ENCODE measurements at regions not wholly inside any gene's neighbourhood (a gene's known extent, or its start where the extent isn't known, plus 50 kb on each side); places are given as distances from the start of the nearest gene placed in this dataset.

DNA sequence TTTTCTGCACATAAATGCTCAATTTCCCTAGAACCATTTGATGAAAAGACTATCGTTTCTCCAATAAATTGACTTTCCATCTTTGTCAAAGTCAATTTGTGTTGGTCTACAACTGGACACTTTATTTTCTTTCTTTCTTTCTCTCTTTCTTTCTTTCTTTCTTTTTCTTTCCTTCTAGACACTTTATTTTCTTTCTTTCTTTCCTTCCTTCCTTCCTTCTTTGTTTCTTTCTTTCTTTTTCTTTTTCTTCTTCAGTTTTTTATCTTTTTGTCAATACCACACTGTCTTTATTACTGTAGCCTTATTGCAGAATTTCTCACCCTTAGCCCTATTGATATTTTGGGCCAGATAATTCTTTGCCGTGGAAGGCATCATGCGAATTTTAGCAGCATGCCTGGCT lies 73.5 kb downstream of the FASLG start:
- TF ChIP-seq TAF1 (IDR thresholded peaks at IDR 0.05; ENCODE audit: borderline replicate concordance, low read depth, low read length) (no peak), POLR2A (IDR thresholded peaks at IDR 0.05; ENCODE audit: low read depth, low read length) (no peak), POLR2AphosphoS5 (IDR thresholded peaks at IDR 0.05; ENCODE audit: low read depth, low read length) (no peak)
- no peak for FAIRE-seq
- DNase-seq (ENCODE audit: insufficient read length), result no peak

DNA sequence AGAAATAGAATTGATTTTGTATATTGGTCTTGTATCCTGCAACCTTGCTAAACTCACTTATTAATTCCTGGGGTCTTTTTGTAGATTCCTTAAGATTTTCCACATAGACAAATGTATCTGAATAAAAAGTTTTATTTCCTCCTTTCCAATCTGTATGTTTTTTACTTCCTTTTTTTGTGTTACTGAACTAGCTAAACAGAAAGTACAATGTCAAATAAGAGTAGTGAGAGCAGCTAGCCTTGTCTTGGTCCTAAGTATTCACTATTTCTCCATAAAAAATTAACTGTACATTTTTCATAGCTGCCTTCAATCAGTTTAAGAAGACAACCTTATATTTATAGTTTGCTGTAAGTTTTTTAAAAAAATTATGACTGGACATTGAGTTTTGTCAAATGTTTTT lies 74.9 kb downstream of the FASLG start:
- FAIRE-seq (no peak), DNase-seq (ENCODE audit: insufficient read length) (no peak)
- no peak for TF ChIP-seq POLR2AphosphoS5 (IDR thresholded peaks at IDR 0.05; ENCODE audit: low read depth, low read length)
- no peak for TF ChIP-seq POLR2A (IDR thresholded peaks at IDR 0.05; ENCODE audit: low read depth, low read length)
- TF ChIP-seq TAF1 (IDR thresholded peaks at IDR 0.05; ENCODE audit: borderline replicate concordance, low read depth, low read length), result no peak

DNA sequence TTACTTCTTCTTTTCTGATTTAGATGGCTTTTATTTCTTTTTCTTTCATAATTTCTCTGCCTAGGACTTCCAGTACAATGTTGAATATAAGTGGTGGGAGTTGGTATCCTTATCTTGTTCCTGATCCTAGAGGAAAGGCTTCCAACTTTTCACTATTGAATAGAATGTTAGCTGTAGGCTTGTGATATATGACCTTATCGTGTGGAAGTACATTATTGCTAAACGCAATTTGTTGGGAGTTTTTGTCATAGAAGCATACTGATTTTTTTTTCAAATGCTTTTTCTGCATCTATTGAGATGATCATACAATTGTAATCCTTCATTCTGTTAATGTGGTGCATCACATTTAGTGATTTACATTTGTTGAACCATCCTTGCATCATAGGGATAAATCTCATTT lies 79.5 kb downstream of the FASLG start:
- no peak for FAIRE-seq
- no peak for TF ChIP-seq POLR2A (IDR thresholded peaks at IDR 0.05; ENCODE audit: low read depth, low read length)
- TF ChIP-seq POLR2AphosphoS5 (IDR thresholded peaks at IDR 0.05; ENCODE audit: low read depth, low read length), result no peak
- TF ChIP-seq TAF1 (IDR thresholded peaks at IDR 0.05; ENCODE audit: borderline replicate concordance, low read depth, low read length), result no peak
- no peak for DNase-seq (ENCODE audit: insufficient read length)

DNA sequence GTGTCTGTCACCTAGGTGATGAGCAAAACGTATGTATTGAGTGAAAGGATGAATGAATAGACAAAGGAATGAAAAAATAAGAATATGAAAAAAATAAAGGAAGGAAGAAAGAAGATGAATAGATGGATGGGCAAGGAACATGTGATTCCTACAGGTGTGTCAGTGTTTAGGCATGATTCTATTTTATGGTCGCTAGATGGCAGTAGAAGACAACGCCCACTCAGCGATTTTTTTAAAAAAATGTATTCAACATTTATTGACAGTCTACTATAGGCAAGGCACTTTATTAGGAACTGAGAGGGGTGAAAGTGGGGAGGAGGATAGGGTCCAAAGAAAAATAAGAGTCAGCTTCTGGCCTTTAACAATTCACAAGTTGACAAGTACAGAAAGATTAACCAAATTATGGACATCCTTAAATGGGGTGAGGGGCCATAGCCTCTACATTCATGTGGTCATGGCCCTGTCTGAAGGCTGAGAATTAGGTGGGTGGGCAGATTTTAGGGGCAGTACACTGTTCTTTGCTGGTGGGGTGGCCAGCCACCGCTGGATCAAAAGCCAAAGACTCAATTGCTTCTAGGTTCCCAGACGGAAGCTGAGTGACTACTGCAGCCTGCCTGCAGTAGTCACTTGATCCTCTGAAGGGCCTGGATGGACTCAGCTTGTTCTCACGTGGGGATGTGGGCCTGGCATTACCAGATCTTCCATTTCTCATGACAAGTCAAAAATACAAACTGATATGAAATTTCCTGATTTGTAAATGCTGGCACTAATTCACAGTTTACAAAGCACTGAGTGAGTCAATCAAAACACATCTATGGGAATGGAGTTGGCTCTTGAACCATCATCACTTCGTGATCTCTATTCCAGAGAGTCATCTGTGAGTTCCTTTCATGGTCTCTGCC lies 83.9 kb downstream of the FASLG start:
- no peak for TF ChIP-seq POLR2AphosphoS5 (IDR thresholded peaks at IDR 0.05; ENCODE audit: low read depth, low read length)
- no peak for TF ChIP-seq TAF1 (IDR thresholded peaks at IDR 0.05; ENCODE audit: borderline replicate concordance, low read depth, low read length)
- TF ChIP-seq POLR2A (IDR thresholded peaks at IDR 0.05; ENCODE audit: low read depth, low read length), result no peak
- peak; percentile 62 for FAIRE-seq
- DNase-seq (ENCODE audit: insufficient read length), result no peak

DNA sequence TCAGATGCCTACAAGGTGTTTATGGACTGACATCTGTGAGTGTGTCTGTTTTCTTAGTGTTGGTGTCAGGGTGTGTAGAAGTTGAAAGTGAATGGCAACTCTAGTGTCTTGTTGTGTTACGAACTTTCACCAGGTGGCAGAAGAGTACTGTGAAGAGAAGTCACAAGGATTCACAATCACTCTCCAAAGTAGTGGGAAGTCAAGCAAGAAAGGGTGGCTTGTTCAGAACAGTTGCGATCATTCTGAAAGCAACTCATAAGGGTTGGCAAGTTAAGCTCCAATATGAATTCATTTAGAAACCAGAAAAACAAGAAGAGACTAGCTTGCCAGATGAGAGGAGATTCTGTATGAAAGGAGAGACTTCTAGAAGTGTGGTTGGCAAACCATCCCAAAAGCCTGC lies 86.1 kb downstream of the FASLG start:
- peak; percentile 96 for FAIRE-seq
- no peak for TF ChIP-seq POLR2AphosphoS5 (IDR thresholded peaks at IDR 0.05; ENCODE audit: low read depth, low read length)
- TF ChIP-seq POLR2A (IDR thresholded peaks at IDR 0.05; ENCODE audit: low read depth, low read length), result no peak
- TF ChIP-seq TAF1 (IDR thresholded peaks at IDR 0.05; ENCODE audit: borderline replicate concordance, low read depth, low read length), result no peak
- no peak for DNase-seq (ENCODE audit: insufficient read length)

DNA sequence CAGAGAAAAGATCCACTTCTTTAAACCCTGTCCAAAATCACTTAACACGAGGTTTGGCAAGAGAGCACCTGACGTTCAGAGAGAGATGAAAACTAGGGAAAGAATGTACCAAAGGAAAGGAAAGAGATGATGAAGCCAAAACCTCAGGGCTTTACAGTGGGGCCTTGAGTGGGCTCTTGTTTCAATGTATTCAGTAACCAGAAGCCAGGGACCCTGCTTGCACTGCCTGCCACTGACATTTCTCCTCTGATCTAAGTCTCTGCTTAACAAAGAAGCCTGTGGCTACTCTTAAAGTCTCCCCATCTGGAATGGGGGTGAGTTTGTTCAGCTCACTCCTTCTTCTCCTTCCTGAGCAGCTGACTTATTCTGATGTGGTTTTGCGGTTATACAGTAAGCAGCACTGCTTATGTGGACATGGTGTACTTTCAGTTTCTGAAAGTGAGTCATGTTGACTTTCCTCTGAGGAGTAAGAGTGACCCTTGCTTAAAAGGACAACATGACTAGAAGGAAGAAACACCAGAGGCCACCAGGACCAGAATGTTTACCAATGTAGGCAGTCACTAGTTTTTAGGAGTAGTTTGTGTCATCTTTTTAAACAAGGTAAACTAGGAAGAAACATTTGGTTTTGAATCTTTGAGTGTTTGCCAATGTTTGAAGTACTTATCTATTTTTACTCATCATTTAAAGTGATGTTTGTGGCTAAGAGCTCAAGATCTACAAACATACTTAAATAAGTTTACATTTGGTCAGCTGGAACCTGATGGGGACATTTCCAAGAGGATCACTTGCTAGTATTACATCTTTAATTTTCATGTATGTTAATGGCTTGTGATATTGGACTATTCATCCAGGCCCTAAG lies 87.4 kb downstream of the FASLG start:
- FAIRE-seq, result peak; percentile 92
- TF ChIP-seq POLR2A (IDR thresholded peaks at IDR 0.05; ENCODE audit: low read depth, low read length) (no peak), POLR2AphosphoS5 (IDR thresholded peaks at IDR 0.05; ENCODE audit: low read depth, low read length) (no peak), TAF1 (IDR thresholded peaks at IDR 0.05; ENCODE audit: borderline replicate concordance, low read depth, low read length) (no peak)
- DNase-seq (ENCODE audit: insufficient read length), result peak; percentile 21

DNA sequence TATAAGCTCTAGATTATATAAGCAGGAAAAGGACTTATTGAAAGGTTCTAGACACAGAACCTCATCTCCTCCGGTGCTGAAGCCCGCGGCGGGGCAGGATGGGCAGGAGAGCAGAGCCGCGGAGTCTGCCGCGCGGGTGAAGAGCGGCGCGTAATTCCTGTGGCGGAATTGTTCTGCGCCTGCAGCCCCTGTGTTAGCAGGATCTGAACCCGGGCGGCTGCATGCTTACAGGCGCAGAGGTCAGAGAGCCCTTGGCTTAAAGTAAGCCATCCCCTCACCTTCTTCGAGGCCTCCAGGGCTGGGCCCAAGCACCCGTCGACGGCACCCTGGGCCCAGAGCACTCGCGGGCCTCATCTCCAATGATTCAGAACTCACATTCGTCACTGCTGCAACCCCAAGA lies 89.3 kb downstream of the FASLG start:
- FAIRE-seq, result no peak
- DNase-seq (ENCODE audit: insufficient read length), result no peak
- TF ChIP-seq POLR2AphosphoS5 (IDR thresholded peaks at IDR 0.05; ENCODE audit: low read depth, low read length) (no peak), POLR2A (IDR thresholded peaks at IDR 0.05; ENCODE audit: low read depth, low read length) (no peak), TAF1 (IDR thresholded peaks at IDR 0.05; ENCODE audit: borderline replicate concordance, low read depth, low read length) (no peak)

DNA sequence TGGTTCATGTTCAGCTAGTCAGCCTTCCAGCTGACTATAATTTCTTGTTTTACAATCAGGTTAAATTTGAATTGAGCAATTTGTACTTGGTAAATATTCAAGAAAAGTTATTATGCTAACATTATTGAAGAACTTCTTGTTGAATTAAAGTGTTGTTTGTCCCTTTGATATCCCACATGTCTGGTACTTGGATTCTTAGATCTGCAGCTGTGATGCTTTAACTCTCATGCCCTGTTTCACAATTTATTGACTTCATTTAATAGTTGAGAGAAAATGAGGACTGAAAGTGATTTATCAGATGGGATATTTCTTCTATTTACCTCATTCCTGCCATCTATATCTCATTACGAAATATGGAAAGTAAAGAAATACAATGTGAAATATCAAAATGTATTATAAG lies 92.8 kb downstream of the FASLG start:
- DNase-seq (ENCODE audit: insufficient read length), result no peak
- no peak for FAIRE-seq
- TF ChIP-seq POLR2A (IDR thresholded peaks at IDR 0.05; ENCODE audit: low read depth, low read length) (no peak), TAF1 (IDR thresholded peaks at IDR 0.05; ENCODE audit: borderline replicate concordance, low read depth, low read length) (no peak)

DNA sequence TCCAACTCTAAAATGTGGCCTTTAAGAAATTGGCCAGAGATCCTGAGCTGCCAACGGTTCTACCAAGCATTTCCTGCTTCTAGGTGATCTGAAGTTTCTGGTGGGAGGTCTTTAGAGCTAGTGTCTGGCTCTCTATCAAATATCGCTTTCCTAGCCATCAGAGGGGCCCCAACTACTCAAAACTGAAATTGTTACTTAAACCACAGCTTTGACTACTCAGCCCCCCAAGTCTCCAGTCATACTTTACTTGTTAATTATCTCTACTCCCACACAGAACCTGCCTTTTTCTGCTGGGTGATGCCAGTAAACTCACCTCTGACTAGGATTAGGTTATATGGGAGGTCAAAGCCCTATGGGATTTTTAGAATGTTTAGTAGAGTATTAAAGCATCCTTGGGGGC lies 95.1 kb downstream of the FASLG start:
- no peak for FAIRE-seq

DNA sequence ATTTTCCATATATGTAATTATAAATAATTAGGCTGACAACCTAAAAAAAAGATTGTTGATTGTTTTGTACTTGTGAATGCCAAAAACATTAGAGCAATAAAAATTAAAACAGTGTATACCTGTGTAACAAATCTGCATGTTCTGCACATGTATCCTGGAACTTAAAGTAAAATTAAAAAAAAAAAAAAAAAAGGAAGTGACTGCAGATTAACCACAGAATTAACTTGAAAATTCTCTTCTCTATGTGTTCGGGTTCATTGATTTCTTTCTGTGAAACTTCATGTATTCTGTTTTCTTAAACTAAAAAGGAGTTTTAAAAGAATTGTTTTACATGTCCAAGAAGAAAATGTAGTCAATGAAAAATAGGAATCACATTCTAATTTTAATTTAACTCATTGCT lies 95.7 kb downstream of the FASLG start:
- DNase-seq (ENCODE audit: insufficient read length) (no peak), FAIRE-seq (no peak)

More for the DNA sequence above, 95.1 kb downstream of the FASLG start:
- DNase-seq (ENCODE audit: insufficient read length), result no peak
- TF ChIP-seq POLR2A (IDR thresholded peaks at IDR 0.05; ENCODE audit: low read depth, low read length), result no peak
- no peak for TF ChIP-seq TAF1 (IDR thresholded peaks at IDR 0.05; ENCODE audit: borderline replicate concordance, low read depth, low read length)
- TF ChIP-seq POLR2AphosphoS5 (IDR thresholded peaks at IDR 0.05; ENCODE audit: low read depth, low read length), result no peak

DNA sequence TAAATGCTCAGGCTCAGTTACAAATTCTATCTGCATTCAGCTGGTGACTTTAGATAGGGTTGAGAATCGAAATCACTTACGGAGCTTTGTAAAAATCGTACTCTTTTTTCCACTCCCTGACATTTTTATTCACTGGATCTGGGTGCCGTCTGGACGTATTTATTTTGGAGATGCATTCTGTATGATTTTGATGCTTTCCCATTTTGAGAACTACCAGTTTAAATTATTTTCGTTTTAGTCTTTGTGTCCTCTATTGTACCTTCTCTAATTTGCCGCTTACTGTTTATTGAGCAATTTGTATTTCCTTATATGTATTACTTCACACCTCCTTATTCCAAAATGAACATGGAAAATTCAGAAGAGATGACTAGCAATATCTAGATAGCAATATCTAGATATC lies 96.2 kb downstream of the FASLG start:
- DNase-seq (ENCODE audit: insufficient read length) (no peak), FAIRE-seq (no peak)
- TF ChIP-seq POLR2A (IDR thresholded peaks at IDR 0.05; ENCODE audit: low read depth, low read length) (no peak), POLR2AphosphoS5 (IDR thresholded peaks at IDR 0.05; ENCODE audit: low read depth, low read length) (no peak), TAF1 (IDR thresholded peaks at IDR 0.05; ENCODE audit: borderline replicate concordance, low read depth, low read length) (no peak)

More for the DNA sequence above, 95.7 kb downstream of the FASLG start:
- no peak for TF ChIP-seq TAF1 (IDR thresholded peaks at IDR 0.05; ENCODE audit: borderline replicate concordance, low read depth, low read length)
- no peak for TF ChIP-seq POLR2AphosphoS5 (IDR thresholded peaks at IDR 0.05; ENCODE audit: low read depth, low read length)
- TF ChIP-seq POLR2A (IDR thresholded peaks at IDR 0.05; ENCODE audit: low read depth, low read length), result no peak

Measured in GM12892 (cell line).